Natural killer cell treated with Interleukin-12 subunit alpha and Interleukin-12 subunit beta and Interleukin-15 and Interleukin-18, amount 100 ng/mL, for 72 hours (primary cell): ENCODE measurements at regions not wholly inside any gene's neighbourhood (a gene's known extent, or its start where the extent isn't known, plus 50 kb on each side); places are given as distances from the start of the nearest gene placed in this dataset.

Experiments used
- ATAC-seq, 2 donors: fragments of 150-1000 bp; cut with Tn5 transposase in 1 of 2; sonication (Bioruptor Pico), chemical (Tn5 transposase) in 1 of 2; 2 replicates each; pipeline ENCODE4 v1.10.0; 2021
- DNase-seq: peaks from one replicate; pipeline ENCODE4 v3.0.0; 2022; ENCODE audit warnings: low spot score
- H3K27ac Mint-ChIP-seq, 2 donors: 1 replicate in 1 of 2; 2 replicates in 1 of 2; pipeline ENCODE4 v1.8.0; 2022; ENCODE audit warnings: mixed read lengths in 2 of 2, mild to moderate bottlenecking in 1 of 2, moderate library complexity in 1 of 2
- H3K27me3 Mint-ChIP-seq, 2 donors: 1 replicate in 1 of 2; 2 replicates in 1 of 2; pipeline ENCODE4 v1.8.0; 2022; ENCODE audit warnings: mixed read lengths in 2 of 2
- H3K36me3 Mint-ChIP-seq: one replicate; pipeline ENCODE4 v1.8.0; 2022; ENCODE audit warnings: mixed read lengths
- H3K4me1 Mint-ChIP-seq, 2 donors: 1 replicate in 1 of 2; 2 replicates in 1 of 2; pipeline ENCODE4 v1.8.0; 2022; ENCODE audit warnings: low read depth in 2 of 2, mixed read lengths in 2 of 2, mild to moderate bottlenecking in 1 of 2
- H3K4me3 Mint-ChIP-seq: one replicate; pipeline ENCODE4 v1.8.0; 2022; ENCODE audit warnings: mixed read lengths
- H3K9me3 Mint-ChIP-seq: 2 replicates; pipeline ENCODE4 v1.8.0; 2022; ENCODE audit warnings: mixed read lengths

GRCh38 chr2:122164964-122165363 lies 409.5 kb downstream of the TSN start:
- no peaks in the 10 kb centered on the region for H3K36me3 Mint-ChIP-seq
- no peaks in the 10 kb centered on the region for H3K4me1 Mint-ChIP-seq
- H3K9me3 Mint-ChIP-seq, result no peaks in the 10 kb centered on the region
- DNase-seq, result no peak
- H3K27me3 Mint-ChIP-seq, result no peaks in the 10 kb centered on the region
- H3K27ac Mint-ChIP-seq, result no peak overlapping the region
- H3K4me3 Mint-ChIP-seq, result no peak overlapping the region
- ATAC-seq, result no peak

GRCh38 chr2:122166820-122167219 lies 411.4 kb downstream of the TSN start:
- Mint-ChIP-seq H3K27me3 (no peaks in the 10 kb centered on the region), H3K4me3 (no peak overlapping the region), H3K4me1 (no peaks in the 10 kb centered on the region), H3K9me3 (no peaks in the 10 kb centered on the region), H3K27ac (no peak overlapping the region), H3K36me3 (no peaks in the 10 kb centered on the region)
- ATAC-seq (no peak), DNase-seq (no peak)

DNA sequence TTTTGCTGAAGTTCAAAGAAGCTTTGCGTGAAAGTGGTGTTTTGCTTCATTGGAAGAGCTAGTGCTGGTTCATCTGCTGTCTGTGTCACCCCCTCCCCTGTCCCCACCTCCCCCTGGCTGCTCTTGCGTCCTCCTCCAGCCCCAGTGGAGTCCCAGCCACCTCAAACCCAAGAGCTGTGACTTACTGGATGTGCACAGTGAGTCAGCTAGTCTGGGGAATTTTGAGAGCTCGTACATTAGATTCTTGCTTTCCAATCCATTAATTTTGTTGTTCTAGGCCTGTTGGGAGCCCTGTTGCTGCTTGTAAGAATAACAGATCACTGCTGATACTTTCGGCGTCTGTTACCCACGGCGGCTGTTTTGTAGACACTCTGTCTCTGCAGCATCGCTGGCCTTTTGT lies 412.1 kb downstream of the TSN start:
- Mint-ChIP-seq H3K4me1 (no peaks in the 10 kb centered on the region), H3K4me3 (no peak overlapping the region), H3K27me3 (no peaks in the 10 kb centered on the region), H3K9me3 (no peaks in the 10 kb centered on the region), H3K36me3 (no peaks in the 10 kb centered on the region), H3K27ac (no peak overlapping the region)
- DNase-seq, result no peak
- no peak for ATAC-seq

DNA sequence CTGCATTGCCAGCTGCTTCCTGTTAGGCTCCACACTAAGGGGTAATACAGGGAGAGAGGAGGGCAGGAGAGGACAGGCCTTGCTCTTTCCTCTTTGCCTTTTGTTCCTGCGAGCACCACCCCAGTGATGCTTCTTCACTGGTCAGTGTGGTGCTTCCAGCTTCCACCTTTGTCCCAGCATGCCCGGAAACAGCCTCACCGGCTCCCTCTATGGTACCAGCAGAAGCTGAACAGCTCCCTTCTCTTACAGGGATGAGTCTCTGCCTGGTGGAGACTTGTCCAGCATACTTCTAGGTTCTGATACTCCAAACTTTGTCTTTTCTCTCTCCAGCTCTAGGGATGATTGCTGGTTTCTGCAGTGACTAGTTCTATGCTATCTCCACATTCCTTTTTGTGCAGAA lies 413.3 kb downstream of the TSN start:
- Mint-ChIP-seq H3K4me3 (no peak overlapping the region), H3K27ac (no peak overlapping the region), H3K9me3 (no peaks in the 10 kb centered on the region), H3K27me3 (no peaks in the 10 kb centered on the region), H3K4me1 (no peaks in the 10 kb centered on the region), H3K36me3 (no peaks in the 10 kb centered on the region)
- ATAC-seq (no peak), DNase-seq (no peak)

DNA sequence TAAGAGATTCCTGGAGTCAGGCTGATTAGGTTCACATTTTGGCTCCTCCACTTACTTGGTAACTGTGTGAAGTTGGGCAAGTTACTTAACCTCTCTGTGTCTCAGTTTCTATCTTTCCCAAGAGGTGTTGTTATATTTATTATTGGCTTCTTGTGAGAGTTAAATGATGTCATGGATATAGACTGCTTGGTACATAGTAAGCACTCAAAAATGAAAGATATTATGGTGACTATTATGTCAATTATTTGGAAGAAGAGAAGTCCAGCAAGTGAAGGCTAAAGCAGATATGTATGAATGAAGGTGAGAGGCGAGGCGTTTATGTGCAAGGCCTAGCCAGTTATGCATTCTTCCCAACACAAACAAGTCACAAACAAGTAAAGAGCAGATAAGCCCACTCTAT lies 417.4 kb downstream of the TSN start:
- ATAC-seq (no peak), DNase-seq (no peak)
- H3K4me3 Mint-ChIP-seq, result no peak overlapping the region
- H3K9me3 Mint-ChIP-seq, result no peaks in the 10 kb centered on the region
- H3K27ac Mint-ChIP-seq, result no peak overlapping the region
- no peaks in the 10 kb centered on the region for H3K27me3 Mint-ChIP-seq
- no peaks in the 10 kb centered on the region for H3K36me3 Mint-ChIP-seq
- no peaks in the 10 kb centered on the region for H3K4me1 Mint-ChIP-seq

DNA sequence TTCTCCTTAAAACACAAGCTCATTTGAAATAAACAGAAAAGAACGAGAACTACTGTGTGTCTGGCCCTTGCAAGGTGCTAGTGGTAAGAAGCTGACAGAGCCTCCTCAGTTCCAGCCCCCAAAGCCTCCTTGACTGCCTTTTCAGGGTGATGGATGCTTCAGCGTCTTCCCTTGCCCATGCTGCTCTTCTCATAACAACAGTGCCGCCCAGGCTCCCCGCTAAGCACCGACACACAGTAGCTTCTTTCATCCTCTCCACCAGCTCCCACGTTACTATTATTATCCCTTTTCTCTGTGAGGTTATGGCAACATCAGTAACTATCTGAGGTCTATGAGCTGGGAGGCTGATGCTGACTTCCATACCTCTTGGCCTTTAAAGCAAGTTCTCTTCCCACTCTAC lies 418.6 kb downstream of the TSN start:
- H3K9me3 Mint-ChIP-seq, result peaks cover 6% of the 10 kb centered on the region
- H3K4me3 Mint-ChIP-seq, result no peak overlapping the region
- no peak for ATAC-seq
- no peaks in the 10 kb centered on the region for H3K36me3 Mint-ChIP-seq
- DNase-seq, result no peak
- no peak overlapping the region for H3K27ac Mint-ChIP-seq
- H3K4me1 Mint-ChIP-seq, result no peaks in the 10 kb centered on the region
- H3K27me3 Mint-ChIP-seq, result no peaks in the 10 kb centered on the region

- Mint-ChIP-seq H3K9me3 (peaks cover 6% of the 10 kb centered on the region), H3K4me1 (peaks cover 0 to 3% of the 10 kb centered on the region in 2 donors), H3K27me3 (no peaks in the 10 kb centered on the region), H3K4me3 (no peak overlapping the region), H3K36me3 (no peaks in the 10 kb centered on the region), H3K27ac (no peak overlapping the region)
- ATAC-seq (no peak), DNase-seq (no peak)
Measured at GRCh38 chr2:122179492-122180165, 424.2 kb downstream of the TSN start.

- DNase-seq (no peak), ATAC-seq (no peak)
- Mint-ChIP-seq H3K4me3 (no peak overlapping the region), H3K4me1 (peaks cover 0 to 3% of the 10 kb centered on the region in 2 donors), H3K27me3 (no peaks in the 10 kb centered on the region), H3K36me3 (no peaks in the 10 kb centered on the region), H3K9me3 (peaks cover 6% of the 10 kb centered on the region), H3K27ac (no peak overlapping the region)
Measured at GRCh38 chr2:122180972-122181371, 425.5 kb downstream of the TSN start.

GRCh38 chr2:122182616-122183355 lies 427.3 kb downstream of the TSN start:
- no peak for DNase-seq
- peaks cover 0 to 3% of the 10 kb centered on the region in 2 donors for H3K27me3 Mint-ChIP-seq
- ATAC-seq, result no peak
- H3K36me3 Mint-ChIP-seq, result no peaks in the 10 kb centered on the region
- no peak overlapping the region for H3K27ac Mint-ChIP-seq
- peaks cover 0 to 3% of the 10 kb centered on the region in 2 donors for H3K4me1 Mint-ChIP-seq
- no peak overlapping the region for H3K4me3 Mint-ChIP-seq
- H3K9me3 Mint-ChIP-seq, result peaks cover 6% of the 10 kb centered on the region

GRCh38 chr2:122183890-122184289 lies 428.4 kb downstream of the TSN start:
- Mint-ChIP-seq H3K9me3 (peaks cover 2% of the 10 kb centered on the region), H3K27me3 (peaks cover 0 to 3% of the 10 kb centered on the region in 2 donors), H3K4me3 (no peak overlapping the region), H3K4me1 (peaks cover 0 to 3% of the 10 kb centered on the region in 2 donors), H3K27ac (no peak overlapping the region), H3K36me3 (no peaks in the 10 kb centered on the region)
- no peak for DNase-seq
- no peak for ATAC-seq

DNA sequence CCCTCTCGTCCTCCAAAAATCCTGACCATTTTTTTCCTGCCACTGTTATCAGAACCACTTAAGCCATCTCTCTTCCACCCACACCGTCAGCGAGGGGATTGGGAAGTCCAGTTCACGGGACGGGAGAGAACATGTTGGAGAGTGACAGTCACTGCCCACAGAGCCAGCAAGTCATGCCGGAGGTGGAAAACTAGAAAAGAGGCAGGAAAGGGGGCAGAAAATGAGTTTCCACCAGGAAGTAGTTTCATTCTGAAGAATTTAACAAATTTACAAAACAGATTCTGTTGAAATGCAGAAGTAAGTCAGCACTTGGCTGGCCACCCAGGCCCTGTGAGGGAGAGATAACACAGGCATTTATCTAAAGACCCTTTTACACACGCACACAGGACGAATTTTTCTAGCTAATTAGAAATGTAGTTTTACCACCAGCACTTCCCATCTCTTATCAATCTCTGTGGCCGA lies 431.3 kb downstream of the TSN start:
- no peak overlapping the region for H3K4me3 Mint-ChIP-seq
- DNase-seq (no peak), ATAC-seq (no peak)
- peaks cover 0 to 3% of the 10 kb centered on the region in 2 donors for H3K27me3 Mint-ChIP-seq
- H3K9me3 Mint-ChIP-seq, result no peaks in the 10 kb centered on the region
- no peaks in the 10 kb centered on the region for H3K36me3 Mint-ChIP-seq
- no peaks in the 10 kb centered on the region for H3K4me1 Mint-ChIP-seq
- H3K27ac Mint-ChIP-seq, result no peak overlapping the region

GRCh38 chr2:122191331-122191730 lies 435.9 kb downstream of the TSN start:
- no peak overlapping the region for H3K27ac Mint-ChIP-seq
- H3K9me3 Mint-ChIP-seq, result no peaks in the 10 kb centered on the region
- no peak for ATAC-seq
- no peak for DNase-seq
- H3K36me3 Mint-ChIP-seq, result no peaks in the 10 kb centered on the region
- H3K4me1 Mint-ChIP-seq, result no peaks in the 10 kb centered on the region
- peaks cover 0 to 3% of the 10 kb centered on the region in 2 donors for H3K27me3 Mint-ChIP-seq
- no peak overlapping the region for H3K4me3 Mint-ChIP-seq

DNA sequence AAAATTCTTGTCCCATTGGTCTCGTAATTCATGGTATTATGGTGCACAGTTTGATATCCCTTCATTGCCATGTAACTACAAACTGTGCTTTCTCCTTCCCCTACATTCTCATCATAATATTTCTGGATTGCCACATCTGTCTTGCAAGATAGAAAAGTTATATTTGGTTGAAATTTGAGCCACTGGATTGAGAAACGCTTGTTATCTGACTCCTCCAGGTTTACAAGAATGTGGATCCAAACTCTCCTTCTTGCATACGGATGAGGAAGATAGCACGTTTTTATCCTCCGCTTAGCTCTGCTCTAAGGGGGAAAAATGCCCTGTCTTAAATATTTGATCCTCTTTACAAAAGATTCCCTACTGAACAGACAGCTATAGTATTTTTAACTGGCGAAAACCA lies 438.2 kb downstream of the TSN start:
- DNase-seq, result no peak
- Mint-ChIP-seq H3K27me3 (no peaks in the 10 kb centered on the region), H3K36me3 (no peaks in the 10 kb centered on the region), H3K4me3 (no peak overlapping the region), H3K9me3 (no peaks in the 10 kb centered on the region), H3K27ac (no peak overlapping the region), H3K4me1 (no peaks in the 10 kb centered on the region)
- no peak for ATAC-seq

- no peaks in the 10 kb centered on the region for H3K36me3 Mint-ChIP-seq
- no peak overlapping the region for H3K27ac Mint-ChIP-seq
- DNase-seq (no peak), ATAC-seq (no peak)
- no peaks in the 10 kb centered on the region for H3K9me3 Mint-ChIP-seq
- H3K4me3 Mint-ChIP-seq, result no peak overlapping the region
- no peaks in the 10 kb centered on the region for H3K27me3 Mint-ChIP-seq
- no peaks in the 10 kb centered on the region for H3K4me1 Mint-ChIP-seq
Measured at GRCh38 chr2:122194546-122194945, 439.1 kb downstream of the TSN start.
